Keratinocyte (primary cell): ENCODE measurements at regions not wholly inside any gene's neighbourhood (a gene's known extent, or its start where the extent isn't known, plus 50 kb on each side); places are given as distances from the start of the nearest gene placed in this dataset.

Source experiments
- DNase-seq: peaks from one replicate; pipeline ENCODE4 v3.0.0-alpha.2; 2011; ENCODE audit warnings: low read depth, missing footprints, low spot score
- FAIRE-seq: peaks from 2 replicates; lab custom pipeline; 2011; peaks lifted over from hg19 to GRCh38; lab: Jason Lieb, UNC
- H2AFZ ChIP-seq: 2 replicates; pipeline ENCODE4 v1.6.0; 2012; ENCODE audit warnings: low read length, control low read depth, inconsistent platforms; ENCODE audit not compliant: control insufficient read depth
- H3K27ac ChIP-seq: 2 replicates; pipeline ENCODE4 v1.5.1; 2011; ENCODE audit warnings: low read length; ENCODE audit not compliant: control insufficient read depth, insufficient read depth
- H3K27me3 ChIP-seq: 3 replicates; pipeline ENCODE4 v1.6.0; 2011; ENCODE audit warnings: low read length; ENCODE audit not compliant: control insufficient read depth, insufficient read depth; ENCODE audit errors: extremely low read depth
- H3K36me3 ChIP-seq, 2 experiments: 2 replicates in 1 of 2; 3 replicates in 1 of 2; pipeline ENCODE4 v1.5.1; 2011; ENCODE audit warnings: low read length in 2 of 2, mild to moderate bottlenecking in 1 of 2; ENCODE audit not compliant: control insufficient read depth in 2 of 2, insufficient read depth in 2 of 2; ENCODE audit errors: extremely low read depth in 1 of 2
- H3K4me1 ChIP-seq: 3 replicates; pipeline ENCODE4 v1.5.1; 2011; ENCODE audit warnings: low read length; ENCODE audit not compliant: control insufficient read depth, insufficient read depth; ENCODE audit errors: extremely low read depth
- H3K4me2 ChIP-seq: 3 replicates; pipeline ENCODE4 v1.6.0; 2011; ENCODE audit warnings: low read depth, low read length; ENCODE audit not compliant: control insufficient read depth, insufficient read depth; ENCODE audit errors: extremely low read depth
- H3K4me3 ChIP-seq, 3 experiments: fragments of 200-600 bp in 1 of 3; sonication (generic) in 1 of 3; 2 replicates in 2 of 3; 3 replicates in 1 of 3; pipeline ENCODE4 v1.5.1; 2011 to 2016; ENCODE audit warnings: low read length in 3 of 3, mild to moderate bottlenecking in 3 of 3, control low read depth in 2 of 3, inconsistent platforms in 1 of 3, low read depth in 1 of 3, mixed read lengths in 1 of 3, mixed run types in 1 of 3, moderate library complexity in 1 of 3; ENCODE audit not compliant: control insufficient read depth in 2 of 3, insufficient read depth in 2 of 3; ENCODE audit errors: extremely low read depth in 1 of 3
- H3K79me2 ChIP-seq: 2 replicates; pipeline ENCODE4 v1.6.0; 2012; ENCODE audit warnings: low read length; ENCODE audit not compliant: control insufficient read depth, insufficient read depth
- H3K9ac ChIP-seq: 3 replicates; pipeline ENCODE4 v1.6.0; 2011; ENCODE audit warnings: low read length; ENCODE audit not compliant: control insufficient read depth, insufficient read depth; ENCODE audit errors: extremely low read depth
- H3K9me1 ChIP-seq: 3 replicates; pipeline ENCODE4 v1.6.0; 2011; ENCODE audit warnings: low read length; ENCODE audit not compliant: control insufficient read depth, insufficient read depth; ENCODE audit errors: extremely low read depth
- H3K9me3 ChIP-seq: 2 replicates; pipeline ENCODE4 v1.5.1; 2012; ENCODE audit warnings: low read depth, low read length; ENCODE audit not compliant: control insufficient read depth
- H4K20me1 ChIP-seq: 3 replicates; pipeline ENCODE4 v1.6.0; 2011; ENCODE audit warnings: low read length; ENCODE audit not compliant: control insufficient read depth, insufficient read depth; ENCODE audit errors: extremely low read depth
- CTCF ChIP-seq, 3 experiments: IDR thresholded peaks in 1 of 3; conservative IDR thresholded peaks in 1 of 3; optimal IDR thresholded peaks in 1 of 3; 2 replicates in 2 of 3; 3 replicates in 1 of 3; pipeline versions ENCODE3 to v1.5.1; 2011; ENCODE audit warnings: low read length in 3 of 3, mild to moderate bottlenecking in 3 of 3, moderate library complexity in 2 of 3, control low read depth in 1 of 3, inconsistent platforms in 1 of 3; ENCODE audit not compliant: insufficient read depth in 2 of 3; ENCODE audit errors: extremely low read depth in 1 of 3
- EZH2 ChIP-seq: IDR thresholded peaks from one replicate; pipeline ENCODE4 v1.6.1; 2012; ENCODE audit warnings: inconsistent platforms, mild to moderate bottlenecking, low read length, moderate library complexity
- dilution Hi-C: fragments of 300-500 bp; cut with MboI; formaldehyde crosslinking; loops from one replicate; pipeline ENCODE4 v1.7.0; 2020; ENCODE audit warnings: low sequenced_read_pairs; ENCODE audit not compliant: extremely low pct_ligation_motif_present

DNA sequence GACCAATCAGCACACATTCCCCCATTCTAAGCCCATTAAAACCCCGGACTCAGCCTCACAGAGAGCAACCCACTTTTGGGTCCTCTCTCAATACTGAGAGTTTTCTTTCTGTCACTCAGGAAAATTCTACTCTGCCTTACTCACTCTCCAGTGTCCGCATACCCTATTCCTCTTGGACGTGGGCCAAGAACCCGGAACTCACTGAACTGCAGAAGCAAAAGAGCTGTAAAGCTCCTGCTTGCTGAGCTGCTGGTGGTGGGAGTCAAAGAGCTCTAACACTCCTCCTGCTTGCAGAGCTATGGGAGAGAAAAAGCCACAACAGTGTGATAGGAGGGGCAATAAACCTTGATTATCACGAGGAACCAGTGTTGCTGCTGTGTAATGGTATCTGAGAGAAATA, 386.9 kb downstream of the POM121L12 start:
- TF ChIP-seq CTCF (optimal IDR thresholded peaks at IDR 0.05 in 1 of 3, IDR thresholded peaks at IDR 0.05 in 1 of 3, conservative IDR thresholded peaks at IDR 0.05 in 1 of 3; ENCODE audit: extremely low read depth in 1 of 3, insufficient read depth in 2 of 3, low read length in 3 of 3), result no peak
- no peak for TF ChIP-seq EZH2
- dilution Hi-C loops, result no loop called here
- Histone ChIP-seq H3K9ac (no peak overlapping the region), H3K79me2 (no peaks in the 10 kb centered on the region), H3K4me2 (no peak overlapping the region), H4K20me1 (no peaks in the 10 kb centered on the region), H3K9me1 (no peaks in the 10 kb centered on the region), H3K4me1 (no peaks in the 10 kb centered on the region), H3K36me3 (no peaks in the 10 kb centered on the region), H3K4me3 (no peak overlapping the region), H3K27ac (no peak overlapping the region), H3K9me3 (no peaks in the 10 kb centered on the region), H3K27me3 (no peaks in the 10 kb centered on the region), H2AFZ (no peak overlapping the region)
- DNase-seq (no peak), FAIRE-seq (no peak)

DNA sequence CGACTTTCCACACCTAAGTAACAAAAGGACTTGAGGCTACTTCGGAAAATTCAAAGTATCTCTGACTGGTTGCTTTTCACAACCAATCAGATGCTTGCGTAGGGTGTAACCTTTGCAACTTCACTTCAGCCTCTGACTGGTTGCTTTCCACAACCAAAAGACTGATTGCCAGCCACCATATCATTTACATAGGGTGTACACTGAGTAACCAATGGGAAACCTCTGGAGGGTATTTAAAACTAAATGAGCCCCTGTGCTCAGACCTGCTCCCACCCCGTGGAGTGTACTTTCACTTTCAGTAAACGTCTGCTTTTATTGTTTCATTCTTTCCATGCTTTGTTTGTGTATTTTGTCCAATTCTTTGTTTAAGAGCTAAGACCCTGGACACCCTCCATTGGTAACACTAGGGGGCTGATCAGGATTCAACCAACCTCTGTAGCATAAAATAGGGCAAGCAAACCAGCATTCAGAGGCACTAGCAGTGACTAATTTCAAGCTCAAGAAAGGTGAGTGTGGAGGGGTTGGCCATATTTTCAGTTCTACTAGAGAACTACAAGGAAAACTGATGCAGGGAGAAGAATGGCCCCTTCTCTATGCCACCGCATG, 390.8 kb downstream of the POM121L12 start:
- no peak overlapping the region for H2AFZ ChIP-seq
- dilution Hi-C loops, result no loop called here
- no peak overlapping the region for H3K4me2 ChIP-seq

More for the DNA sequence above, 390.8 kb downstream of the POM121L12 start:
- no peak for TF ChIP-seq CTCF (optimal IDR thresholded peaks at IDR 0.05 in 1 of 3, IDR thresholded peaks at IDR 0.05 in 1 of 3, conservative IDR thresholded peaks at IDR 0.05 in 1 of 3; ENCODE audit: extremely low read depth in 1 of 3, insufficient read depth in 2 of 3, low read length in 3 of 3)
- DNase-seq, result no peak
- Histone ChIP-seq H3K36me3 (no peaks in the 10 kb centered on the region), H3K27ac (no peak overlapping the region), H3K9ac (no peak overlapping the region), H3K79me2 (no peaks in the 10 kb centered on the region), H3K4me3 (no peak overlapping the region), H3K9me1 (no peaks in the 10 kb centered on the region), H4K20me1 (no peaks in the 10 kb centered on the region), H3K4me1 (no peaks in the 10 kb centered on the region), H3K9me3 (no peaks in the 10 kb centered on the region), H3K27me3 (no peaks in the 10 kb centered on the region)
- no peak for FAIRE-seq
